HG02610 (cell line): ENCODE measurements at regions not wholly inside any gene's neighbourhood (a gene's known extent, or its start where the extent isn't known, plus 50 kb on each side); places are given as distances from the start of the nearest gene placed in this dataset.
"Not testable (repeated sequence)": the region's sequence is repeated elsewhere in the genome, so short reads cannot be mapped to it uniquely, and the experiment has no call there.

Experiments used
- ATAC-seq: cut with Tn5 transposase; IDR thresholded peaks from one replicate; pipeline ENCODE4 v1.9.1; 2021; ENCODE audit warnings: mild to moderate bottlenecking, moderate library complexity; ENCODE audit not compliant: unreplicated experiment

- no peak for ATAC-seq
Measured at GRCh38 chr11:25159341-25159740, 662.5 kb downstream of the LUZP2 start.

- no peak for ATAC-seq
Measured at GRCh38 chr11:25163421-25163820, 666.6 kb downstream of the LUZP2 start.

- no peak for ATAC-seq
Measured at GRCh38 chr11:25180187-25180586, 683.3 kb downstream of the LUZP2 start.

- ATAC-seq = no peak
Measured at GRCh38 chr11:25183411-25183810, 686.6 kb downstream of the LUZP2 start.

- no peak for ATAC-seq
Measured at GRCh38 chr11:25197515-25197914, 700.7 kb downstream of the LUZP2 start.

- ATAC-seq = no peak
Measured at GRCh38 chr11:25198704-25199103, 701.9 kb downstream of the LUZP2 start.

GRCh38 chr11:25200925-25201324 is 704.1 kb downstream of the LUZP2 start:
- ATAC-seq = no peak

- ATAC-seq = no peak
Measured at GRCh38 chr11:25206762-25207161, 709.9 kb downstream of the LUZP2 start.

- no peak for ATAC-seq
Measured at GRCh38 chr11:25211635-25212254, 714.9 kb downstream of the LUZP2 start.

- ATAC-seq = no peak
Measured at GRCh38 chr11:25214535-25215176, 717.8 kb downstream of the LUZP2 start.

- no peak for ATAC-seq
Measured at GRCh38 chr11:25218036-25218435, 721.2 kb downstream of the LUZP2 start.

- no peak for ATAC-seq
Measured at GRCh38 chr11:25225078-25225477, 728.2 kb downstream of the LUZP2 start.

- no peak for ATAC-seq
Measured at GRCh38 chr11:25242928-25243327, 746.1 kb downstream of the LUZP2 start.

- ATAC-seq = no peak
Measured at GRCh38 chr11:25244126-25244525, 747.3 kb downstream of the LUZP2 start.

GRCh38 chr11:25247336-25247735 is 750.5 kb downstream of the LUZP2 start:
- ATAC-seq = no peak

GRCh38 chr11:25252854-25253253 is 756.0 kb downstream of the LUZP2 start:
- no peak for ATAC-seq

- not testable (repeated sequence) for ATAC-seq
Measured at GRCh38 chr11:25263861-25264260, 767.0 kb downstream of the LUZP2 start.

- no peak for ATAC-seq
Measured at GRCh38 chr11:25271301-25271700, 774.4 kb downstream of the LUZP2 start.

GRCh38 chr11:25272214-25272613 is 775.4 kb downstream of the LUZP2 start:
- no peak for ATAC-seq

GRCh38 chr11:25280821-25281220 is 784.0 kb downstream of the LUZP2 start:
- not testable (repeated sequence) for ATAC-seq

GRCh38 chr11:25293166-25293565 is 796.3 kb downstream of the LUZP2 start:
- no peak for ATAC-seq

GRCh38 chr11:25298450-25298849 is 801.6 kb downstream of the LUZP2 start:
- no peak for ATAC-seq

- no peak for ATAC-seq
Measured at GRCh38 chr11:25309818-25310217, 813.0 kb downstream of the LUZP2 start.
